Astrocyte (in vitro differentiated cells and primary cell): ENCODE measurements at regions not wholly inside any gene's neighbourhood (a gene's known extent, or its start where the extent isn't known, plus 50 kb on each side); places are given as distances from the start of the nearest gene placed in this dataset.

ENCODE experiments used
- DNase-seq: peaks from one replicate; pipeline ENCODE4 v3.0.0-alpha.2; 2010; ENCODE audit warnings: low read depth
- FAIRE-seq: peaks from 2 replicates; lab custom pipeline; 2011; peaks lifted over from hg19 to GRCh38; lab: Jason Lieb, UNC
- H2AFZ ChIP-seq: 2 replicates; pipeline ENCODE4 v1.6.0; 2012; ENCODE audit warnings: low read depth, low read length, inconsistent platforms
- H3K27ac ChIP-seq: 2 replicates; pipeline ENCODE4 v1.5.1; 2011; ENCODE audit warnings: low read depth, low read length, inconsistent platforms
- H3K27me3 ChIP-seq: 2 replicates; pipeline ENCODE4 v1.6.0; 2011; ENCODE audit warnings: low read length, inconsistent platforms; ENCODE audit not compliant: insufficient read depth
- H3K36me3 ChIP-seq: 2 replicates; pipeline ENCODE4 v1.5.1; 2011; ENCODE audit warnings: low read length, inconsistent platforms; ENCODE audit not compliant: insufficient read depth
- H3K4me1 ChIP-seq: 2 replicates; pipeline ENCODE4 v1.5.1; 2011; ENCODE audit warnings: low read length, inconsistent platforms; ENCODE audit not compliant: insufficient read depth
- H3K4me2 ChIP-seq: 2 replicates; pipeline ENCODE4 v1.6.0; 2012; ENCODE audit warnings: low read length, inconsistent platforms
- H3K4me3 ChIP-seq: 2 replicates; pipeline ENCODE4 v1.5.1; 2011; ENCODE audit warnings: low read depth, mild to moderate bottlenecking, low read length, inconsistent platforms; ENCODE audit not compliant: insufficient read depth
- H3K79me2 ChIP-seq: 2 replicates; pipeline ENCODE4 v1.6.0; 2012; ENCODE audit warnings: mild to moderate bottlenecking, low read length, inconsistent platforms; ENCODE audit not compliant: insufficient read depth
- H3K9ac ChIP-seq: 2 replicates; pipeline ENCODE4 v1.6.0; 2012; ENCODE audit warnings: mild to moderate bottlenecking, low read length, inconsistent platforms
- H3K9me3 ChIP-seq: 2 replicates; pipeline ENCODE4 v1.5.1; 2012; ENCODE audit warnings: low read depth, mild to moderate bottlenecking, low read length, inconsistent platforms; ENCODE audit not compliant: insufficient read depth
- H4K20me1 ChIP-seq: 2 replicates; pipeline ENCODE4 v1.6.0; 2012; ENCODE audit warnings: low read length, inconsistent platforms; ENCODE audit not compliant: insufficient read depth
- H3K27ac Mint-ChIP-seq: one replicate; pipeline ENCODE4 v1.8.0; 2021; ENCODE audit warnings: mild to moderate bottlenecking, mixed read lengths; ENCODE audit not compliant: unreplicated experiment
- H3K27me3 Mint-ChIP-seq: one replicate; pipeline ENCODE4 v1.8.0; 2021; ENCODE audit warnings: low read depth, mixed read lengths; ENCODE audit not compliant: unreplicated experiment
- H3K36me3 Mint-ChIP-seq: one replicate; pipeline ENCODE4 v1.8.0; 2021; ENCODE audit warnings: low read depth, mixed read lengths; ENCODE audit not compliant: unreplicated experiment
- H3K4me1 Mint-ChIP-seq: one replicate; pipeline ENCODE4 v1.8.0; 2021; ENCODE audit warnings: low read depth, mixed read lengths; ENCODE audit not compliant: unreplicated experiment
- H3K4me3 Mint-ChIP-seq: one replicate; pipeline ENCODE4 v1.8.0; 2021; ENCODE audit warnings: mild to moderate bottlenecking, moderate library complexity, mixed read lengths; ENCODE audit not compliant: unreplicated experiment
- H3K9me3 Mint-ChIP-seq: one replicate; pipeline ENCODE4 v1.8.0; 2021; ENCODE audit warnings: mild to moderate bottlenecking, mixed read lengths; ENCODE audit not compliant: unreplicated experiment
- EZH2 ChIP-seq: IDR thresholded peaks from 2 replicates; pipeline ENCODE4 v1.6.1; 2012; ENCODE audit warnings: mild to moderate bottlenecking, low read length, inconsistent platforms; ENCODE audit not compliant: insufficient read depth
- TF ChIP-seq, protein P1 (sequence below): IDR thresholded peaks from 2 replicates; pipeline ENCODE4 v1.5.1; 2011; ENCODE audit warnings: low read depth, mild to moderate bottlenecking, inconsistent platforms, low read length, moderate library complexity; ENCODE audit not compliant: insufficient read depth

DNA sequence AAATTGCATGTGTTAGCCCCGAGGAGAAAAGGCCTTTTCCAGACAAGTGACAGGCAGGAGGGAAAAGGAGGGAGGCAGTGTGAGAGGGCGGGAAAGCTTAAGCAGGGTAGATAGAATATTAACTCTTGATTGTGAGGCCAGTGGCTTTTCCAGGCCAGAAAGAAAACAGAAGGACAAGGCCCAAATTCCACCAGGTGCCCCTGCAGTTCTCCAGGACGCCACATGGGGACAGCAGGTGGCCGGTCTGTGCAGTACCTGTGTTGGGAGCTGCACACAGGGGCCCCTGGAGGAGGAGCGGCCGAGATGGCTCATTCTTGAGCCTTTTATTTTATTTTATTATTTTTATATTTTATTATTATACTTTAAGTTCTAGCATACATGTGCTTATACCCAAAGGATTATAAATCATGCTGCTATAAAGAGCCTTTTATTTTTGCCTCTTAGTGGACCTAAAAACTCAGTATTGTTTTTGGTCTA lies 141.3 kb upstream of the KLF14 start:
- peaks cover 42% of the 10 kb centered on the region for H3K4me1 Mint-ChIP-seq
- H2AFZ ChIP-seq: no peak overlapping the region
- H3K9me3 Mint-ChIP-seq: peaks cover 1% of the 10 kb centered on the region
- no peaks in the 10 kb centered on the region for H3K27me3 ChIP-seq
- peaks cover 73% of the 10 kb centered on the region for H4K20me1 ChIP-seq
- peak overlapping the region; percentile 40 for H3K9ac ChIP-seq
- peaks cover 69% of the 10 kb centered on the region for H3K36me3 ChIP-seq
- H3K4me3 Mint-ChIP-seq: no peak overlapping the region
- H3K27ac Mint-ChIP-seq: peak overlapping the region; percentile 81
- no peak overlapping the region for H3K4me2 ChIP-seq
- DNase-seq (no peak), FAIRE-seq (no peak)
- peaks cover 31% of the 10 kb centered on the region for H3K36me3 Mint-ChIP-seq
- H3K4me3 ChIP-seq: no peak overlapping the region
- peaks cover 9% of the 10 kb centered on the region for H3K4me1 ChIP-seq
- peaks cover 79% of the 10 kb centered on the region for H3K79me2 ChIP-seq
- no peak overlapping the region for H3K27ac ChIP-seq
- no peaks in the 10 kb centered on the region for H3K27me3 Mint-ChIP-seq
- TF ChIP-seq EZH2: no peak
- TF ChIP-seq, protein P1, sequence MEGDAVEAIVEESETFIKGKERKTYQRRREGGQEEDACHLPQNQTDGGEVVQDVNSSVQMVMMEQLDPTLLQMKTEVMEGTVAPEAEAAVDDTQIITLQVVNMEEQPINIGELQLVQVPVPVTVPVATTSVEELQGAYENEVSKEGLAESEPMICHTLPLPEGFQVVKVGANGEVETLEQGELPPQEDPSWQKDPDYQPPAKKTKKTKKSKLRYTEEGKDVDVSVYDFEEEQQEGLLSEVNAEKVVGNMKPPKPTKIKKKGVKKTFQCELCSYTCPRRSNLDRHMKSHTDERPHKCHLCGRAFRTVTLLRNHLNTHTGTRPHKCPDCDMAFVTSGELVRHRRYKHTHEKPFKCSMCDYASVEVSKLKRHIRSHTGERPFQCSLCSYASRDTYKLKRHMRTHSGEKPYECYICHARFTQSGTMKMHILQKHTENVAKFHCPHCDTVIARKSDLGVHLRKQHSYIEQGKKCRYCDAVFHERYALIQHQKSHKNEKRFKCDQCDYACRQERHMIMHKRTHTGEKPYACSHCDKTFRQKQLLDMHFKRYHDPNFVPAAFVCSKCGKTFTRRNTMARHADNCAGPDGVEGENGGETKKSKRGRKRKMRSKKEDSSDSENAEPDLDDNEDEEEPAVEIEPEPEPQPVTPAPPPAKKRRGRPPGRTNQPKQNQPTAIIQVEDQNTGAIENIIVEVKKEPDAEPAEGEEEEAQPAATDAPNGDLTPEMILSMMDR: peak; percentile 61
- H3K9me3 ChIP-seq: no peaks in the 10 kb centered on the region

DNA sequence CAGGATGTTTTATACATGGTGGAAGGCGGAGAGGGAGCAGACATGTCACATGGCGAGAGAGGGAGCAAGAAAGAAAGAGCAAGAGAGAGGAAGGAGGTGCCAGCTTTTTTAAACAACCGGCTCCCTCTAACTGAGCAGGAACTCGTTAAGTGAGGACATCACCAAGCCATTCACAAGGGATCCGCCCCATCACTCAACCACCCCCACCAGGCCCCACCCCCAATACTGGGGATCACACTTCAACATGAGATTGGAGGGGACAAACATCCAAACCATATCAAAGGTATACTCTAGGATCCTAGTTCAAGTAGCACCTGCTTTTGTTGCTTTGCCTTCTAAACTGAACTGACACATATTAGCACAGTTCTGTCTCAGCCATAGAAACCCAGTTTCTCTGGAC lies 141.9 kb upstream of the KLF14 start:
- Mint-ChIP-seq H3K4me3 (no peak overlapping the region), H3K27ac (no peak overlapping the region), H3K4me1 (peaks cover 47% of the 10 kb centered on the region), H3K27me3 (no peaks in the 10 kb centered on the region), H3K36me3 (peaks cover 32% of the 10 kb centered on the region), H3K9me3 (peaks cover 1% of the 10 kb centered on the region)
- no peak overlapping the region for H3K27ac ChIP-seq
- H2AFZ ChIP-seq: no peak overlapping the region
- DNase-seq (no peak), FAIRE-seq (no peak)
- H3K4me1 ChIP-seq: peaks cover 9% of the 10 kb centered on the region
- peaks cover 85% of the 10 kb centered on the region for H3K79me2 ChIP-seq
- TF ChIP-seq, protein P1: no peak
- TF ChIP-seq EZH2: no peak
- peaks cover 79% of the 10 kb centered on the region for H4K20me1 ChIP-seq
- no peak overlapping the region for H3K4me3 ChIP-seq
- H3K27me3 ChIP-seq: no peaks in the 10 kb centered on the region
- no peak overlapping the region for H3K4me2 ChIP-seq
- peaks cover 69% of the 10 kb centered on the region for H3K36me3 ChIP-seq
- H3K9ac ChIP-seq: no peak overlapping the region
- H3K9me3 ChIP-seq: no peaks in the 10 kb centered on the region

DNA sequence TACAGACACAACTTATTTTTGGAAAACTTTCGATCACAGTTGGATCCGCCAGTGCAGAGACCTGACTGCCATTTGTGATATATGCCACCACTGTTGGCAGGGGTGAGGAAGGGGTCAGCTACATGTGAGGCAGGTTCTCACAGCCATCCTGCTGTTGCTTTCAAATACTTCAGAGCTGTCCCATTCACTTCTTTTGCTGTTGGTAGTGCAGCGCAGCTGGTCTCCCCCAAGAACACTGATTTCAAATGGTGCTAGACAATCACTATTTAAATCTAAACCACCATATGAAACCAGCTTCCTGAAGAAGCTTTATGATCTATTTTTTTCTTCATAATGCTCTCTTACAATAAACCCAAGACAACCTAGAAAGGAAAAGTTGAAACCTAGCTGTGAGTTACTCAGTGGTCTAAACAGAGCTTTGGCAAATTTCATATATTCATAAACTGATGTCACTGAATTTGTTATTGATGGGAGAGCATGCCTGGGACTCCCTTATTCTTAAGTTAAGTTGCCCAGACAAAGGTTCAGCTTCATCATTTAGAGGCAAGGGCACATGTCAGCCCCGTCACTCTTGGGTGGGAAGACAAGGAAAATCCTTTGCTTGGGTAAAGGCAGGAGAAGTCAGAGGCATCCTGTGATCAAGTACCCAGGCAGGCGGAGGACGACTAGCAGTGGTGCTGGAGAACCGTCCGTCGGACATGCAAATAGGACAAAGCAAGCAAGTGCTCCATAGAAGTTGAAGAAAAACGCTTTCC lies 143.4 kb upstream of the KLF14 start:
- Histone ChIP-seq H2AFZ (no peak overlapping the region), H3K27me3 (no peaks in the 10 kb centered on the region), H3K4me2 (no peak overlapping the region), H3K79me2 (peaks cover 97% of the 10 kb centered on the region), H4K20me1 (peaks cover 91% of the 10 kb centered on the region), H3K27ac (peak overlapping the region; percentile 8), H3K36me3 (peaks cover 84% of the 10 kb centered on the region), H3K4me3 (no peak overlapping the region), H3K9me3 (no peaks in the 10 kb centered on the region), H3K4me1 (peaks cover 9% of the 10 kb centered on the region), H3K9ac (no peak overlapping the region)
- TF ChIP-seq, protein P1: no peak
- no peak for TF ChIP-seq EZH2
- Mint-ChIP-seq H3K36me3 (peaks cover 39% of the 10 kb centered on the region), H3K4me1 (peaks cover 59% of the 10 kb centered on the region), H3K9me3 (peaks cover 1% of the 10 kb centered on the region), H3K4me3 (no peak overlapping the region), H3K27ac (no peak overlapping the region), H3K27me3 (no peaks in the 10 kb centered on the region)
- FAIRE-seq: no peak
- DNase-seq: no peak
